H1 (cell line): ENCODE measurements at regions not wholly inside any gene's neighbourhood (a gene's known extent, or its start where the extent isn't known, plus 50 kb on each side); places are given as distances from the start of the nearest gene placed in this dataset.

ENCODE experiments used
- CTCF ChIA-PET: fragments of 300-600 bp; sonication (Branson Sonifier 250); formaldehyde crosslinking; loops from one replicate; lab custom pipeline; 2021; ENCODE audit not compliant: partially characterized antibody; lab: Charles Lee
- POLR2A ChIA-PET: fragments of 300-600 bp; sonication (Branson Sonifier 250); formaldehyde crosslinking; loops from one replicate; lab custom pipeline; 2021; ENCODE audit warnings: inconsistent platforms; ENCODE audit not compliant: partially characterized antibody; lab: Charles Lee
- DNase-seq, 2 experiments: peaks; one replicate each; pipeline versions ENCODE4 v3.0.0 to v3.0.0-alpha.2; 2010 to 2022; ENCODE audit warnings: low spot score in 2 of 2, low read depth in 1 of 2, mixed read lengths in 1 of 2
- FAIRE-seq: peaks from 2 replicates; lab custom pipeline; 2011; peaks lifted over from hg19 to GRCh38; lab: Jason Lieb, UNC
- H2AFZ ChIP-seq: 2 replicates; pipeline ENCODE4 v1.8.1; 2012; ENCODE audit warnings: low read length, inconsistent platforms
- H2AK5ac ChIP-seq: 2 replicates; pipeline ENCODE4 v1.6.1; 2013; ENCODE audit warnings: low read depth, low read length
- H2BK120ac ChIP-seq: replicated peaks from 2 replicates; pipeline ENCODE3; 2013; ENCODE audit warnings: low read depth, low read length, inconsistent platforms
- H2BK12ac ChIP-seq: 2 replicates; pipeline ENCODE4 v1.6.1; 2013; ENCODE audit warnings: low read depth, low read length
- H2BK15ac ChIP-seq: 2 replicates; pipeline ENCODE4 v1.6.1; 2013; ENCODE audit warnings: low read length
- H2BK20ac ChIP-seq: 2 replicates; pipeline ENCODE4 v1.6.1; 2013; ENCODE audit warnings: low read length
- H2BK5ac ChIP-seq: 2 replicates; pipeline ENCODE4 v1.6.1; 2013; ENCODE audit warnings: low read depth, low read length
- H3K14ac ChIP-seq: 2 replicates; pipeline ENCODE4 v1.6.1; 2013; ENCODE audit warnings: inconsistent platforms; ENCODE audit not compliant: insufficient read length
- H3K18ac ChIP-seq: 2 replicates; pipeline ENCODE4 v1.6.1; 2013; ENCODE audit warnings: low read length; ENCODE audit errors: extremely low read depth
- H3K23ac ChIP-seq: 2 replicates; pipeline ENCODE4 v1.6.1; 2013; ENCODE audit warnings: inconsistent platforms; ENCODE audit not compliant: insufficient read length
- H3K23me2 ChIP-seq: 2 replicates; pipeline ENCODE4 v1.6.1; 2013; ENCODE audit warnings: low read depth, low read length
- H3K27ac ChIP-seq: 2 replicates; pipeline ENCODE4 v1.6.1; 2011; ENCODE audit warnings: low read depth, low read length, inconsistent platforms
- H3K27me3 ChIP-seq, 4 experiments: replicated peaks in 1 of 4; 1 replicate in 1 of 4; 2 replicates in 3 of 4; pipeline versions ENCODE4 v1.6.1 to v1.8.1; 2011 to 2013; ENCODE audit warnings: low read length in 3 of 4, mild to moderate bottlenecking in 3 of 4, inconsistent platforms in 2 of 4, mixed read lengths in 2 of 4, moderate library complexity in 1 of 4; ENCODE audit not compliant: control insufficient read depth in 3 of 4, insufficient read depth in 3 of 4; ENCODE audit errors: extremely low read depth in 1 of 4
- H3K36me3 ChIP-seq, 4 experiments: 2 replicates each; pipeline versions ENCODE4 v1.6.1 to v1.8.1; 2011 to 2013; ENCODE audit warnings: mild to moderate bottlenecking in 4 of 4, low read length in 3 of 4, moderate library complexity in 2 of 4, control low read depth in 1 of 4, inconsistent platforms in 1 of 4; ENCODE audit not compliant: insufficient read depth in 4 of 4, control insufficient read depth in 2 of 4
- H3K4ac ChIP-seq: replicated peaks from 2 replicates; pipeline ENCODE3; 2013; ENCODE audit warnings: low read length, low read depth, mixed read lengths, inconsistent platforms; ENCODE audit not compliant: insufficient read length
- H3K4me1 ChIP-seq, 4 experiments: replicated peaks in 1 of 4; 1 replicate in 1 of 4; 2 replicates in 3 of 4; pipeline versions ENCODE4 v1.6.1 to v1.8.1; 2011 to 2013; ENCODE audit warnings: low read length in 3 of 4, inconsistent platforms in 2 of 4, mixed read lengths in 1 of 4; ENCODE audit not compliant: insufficient read depth in 4 of 4, control insufficient read depth in 3 of 4
- H3K4me2 ChIP-seq, 2 experiments: 2 replicates each; pipeline versions ENCODE4 v1.6.1 to v1.8.1; 2011 to 2013; ENCODE audit warnings: low read depth in 2 of 2, low read length in 2 of 2, control low read depth in 1 of 2, inconsistent platforms in 1 of 2, mild to moderate bottlenecking in 1 of 2; ENCODE audit not compliant: insufficient read depth in 1 of 2
- H3K4me3 ChIP-seq, 4 experiments: fragments of 200-600, 300-600 bp in 1 of 4; sonication (generic), shearing (Covaris generic), sonication (Bioruptor Twin) in 1 of 4; 2 replicates each; pipeline versions ENCODE4 v1.5.1 to v1.8.1; 2011 to 2016; ENCODE audit warnings: low read length in 4 of 4, low read depth in 3 of 4, control low read depth in 2 of 4, inconsistent platforms in 2 of 4, mild to moderate bottlenecking in 2 of 4, mixed read lengths in 1 of 4, moderate library complexity in 1 of 4; ENCODE audit not compliant: insufficient read depth in 2 of 4; ENCODE audit errors: extremely low read depth in 1 of 4
- H3K56ac ChIP-seq: replicated peaks from 2 replicates; pipeline ENCODE3; 2013; ENCODE audit warnings: low read depth, mild to moderate bottlenecking, mixed read lengths, low read length, inconsistent platforms; ENCODE audit not compliant: insufficient read length
- H3K79me1 ChIP-seq: 2 replicates; pipeline ENCODE4 v1.6.1; 2013; ENCODE audit warnings: low read depth, low read length, control low read depth
- H3K79me2 ChIP-seq, 2 experiments: 2 replicates each; pipeline versions ENCODE4 v1.6.1 to v1.8.1; 2012 to 2013; ENCODE audit warnings: low read length in 2 of 2, mild to moderate bottlenecking in 2 of 2, inconsistent platforms in 1 of 2; ENCODE audit not compliant: insufficient read depth in 2 of 2, control insufficient read depth in 1 of 2
- H3K9ac ChIP-seq, 4 experiments: replicated peaks in 1 of 4; 1 replicate in 1 of 4; 2 replicates in 3 of 4; pipeline versions ENCODE4 v1.6.1 to v1.8.1; 2011 to 2013; ENCODE audit warnings: low read depth in 3 of 4, low read length in 3 of 4, control low read depth in 2 of 4, mild to moderate bottlenecking in 2 of 4, moderate library complexity in 2 of 4, inconsistent platforms in 1 of 4; ENCODE audit errors: extremely low read depth in 1 of 4
- H3K9me3 ChIP-seq, 2 experiments: 2 replicates each; pipeline versions ENCODE4 v1.6.1 to v1.8.1; 2012 to 2013; ENCODE audit warnings: mild to moderate bottlenecking in 2 of 2, moderate library complexity in 2 of 2, control low read depth in 1 of 2, inconsistent platforms in 1 of 2, low read depth in 1 of 2, low read length in 1 of 2, mixed read lengths in 1 of 2; ENCODE audit not compliant: insufficient read depth in 2 of 2
- H4K20me1 ChIP-seq, 2 experiments: replicated peaks in 1 of 2; 2 replicates each; pipeline versions ENCODE3 to v1.8.1; 2011 to 2013; ENCODE audit warnings: inconsistent platforms in 2 of 2, low read length in 2 of 2, mild to moderate bottlenecking in 1 of 2; ENCODE audit not compliant: insufficient read depth in 2 of 2, control insufficient read depth in 1 of 2
- H4K5ac ChIP-seq: 2 replicates; pipeline ENCODE4 v1.6.1; 2013; ENCODE audit warnings: low read length, low read depth, mixed read lengths, inconsistent platforms; ENCODE audit not compliant: insufficient read length
- H4K8ac ChIP-seq: 2 replicates; pipeline ENCODE4 v1.8.0; 2013; ENCODE audit warnings: mild to moderate bottlenecking, moderate library complexity, low read length, inconsistent platforms; ENCODE audit not compliant: insufficient read depth; ENCODE audit errors: extremely low read depth
- H4K91ac ChIP-seq: replicated peaks from 2 replicates; pipeline ENCODE3; 2013; ENCODE audit warnings: low read length, mixed read lengths, inconsistent platforms; ENCODE audit not compliant: insufficient read length
- E2F6 ChIP-seq: IDR thresholded peaks from 2 replicates; pipeline ENCODE4 v1.6.1; 2012; ENCODE audit warnings: inconsistent platforms
- WGBS, 2 experiments: shearing (Covaris generic) in 1 of 2; methylation state at CpG; one replicate each; pipeline versions ENCODE4 v1.1.6 to v1.1.7; 2013 to 2015; ENCODE audit warnings: low lambda C conversion rate in 2 of 2, mixed read lengths in 2 of 2, inconsistent platforms in 1 of 2, low coverage in 1 of 2, missing lambda C conversion rate in 1 of 2; ENCODE audit not compliant: insufficient replicate concordance in 2 of 2, insufficient coverage in 1 of 2, insufficient read length in 1 of 2; ENCODE audit errors: extremely low coverage in 1 of 2, missing lambda C conversion rate in 1 of 2; 5-methylcytosine and 5-hydroxymethylcytosine counted together

GRCh38 chr7:84384417-84384816, 189.8 kb upstream of the SEMA3A start:
- H3K56ac ChIP-seq = no peak overlapping the region
- H3K4me1 ChIP-seq = no peaks in the 10 kb centered on the region
- 100% methylated on average over 1 of the region's 1 CpG; no CpG with 5 or more reads in 1 of the 2 experiments for WGBS, 2 experiments
- ChIA-PET POLR2A (no interaction called here), CTCF (no interaction called here)
- no peaks in the 10 kb centered on the region for H3K9me3 ChIP-seq
- TF ChIP-seq E2F6 = no peak
- H3K79me2 ChIP-seq = no peaks in the 10 kb centered on the region
- no peaks in the 10 kb centered on the region for H3K79me1 ChIP-seq
- no peak overlapping the region for H4K91ac ChIP-seq
- H2BK15ac ChIP-seq = no peak overlapping the region
- H4K8ac ChIP-seq = no peak overlapping the region
- no peak overlapping the region for H3K4me3 ChIP-seq
- H4K5ac ChIP-seq = no peak overlapping the region
- no peak overlapping the region for H3K4me2 ChIP-seq
- H2AFZ ChIP-seq = no peak overlapping the region
- H3K18ac ChIP-seq = no peak overlapping the region
- no peaks in the 10 kb centered on the region for H3K23me2 ChIP-seq
- H3K27me3 ChIP-seq = no peaks in the 10 kb centered on the region
- H3K23ac ChIP-seq = no peak overlapping the region
- no peak overlapping the region for H3K9ac ChIP-seq
- no peak overlapping the region for H2AK5ac ChIP-seq
- no peaks in the 10 kb centered on the region for H4K20me1 ChIP-seq
- H3K36me3 ChIP-seq = no peaks in the 10 kb centered on the region
- no peak overlapping the region for H3K14ac ChIP-seq
- no peak overlapping the region for H2BK12ac ChIP-seq
- no peak overlapping the region for H2BK5ac ChIP-seq
- H2BK20ac ChIP-seq = no peak overlapping the region
- DNase-seq = no peak
- H3K4ac ChIP-seq = no peak overlapping the region
- H3K27ac ChIP-seq = no peak overlapping the region
- no peak overlapping the region for H2BK120ac ChIP-seq
- FAIRE-seq = no peak
